GM21526 (cell line): ENCODE measurements at regions not wholly inside any gene's neighbourhood (a gene's known extent, or its start where the extent isn't known, plus 50 kb on each side); places are given as distances from the start of the nearest gene placed in this dataset.

ENCODE experiments used
- ATAC-seq: cut with Tn5 transposase; IDR thresholded peaks from one replicate; pipeline ENCODE4 v1.9.1; 2021; ENCODE audit warnings: moderate library complexity; ENCODE audit not compliant: unreplicated experiment, low FRiP score

GRCh38 chr9:95634536-95634935 is 117.8 kb upstream of the PTCH1 start:
- no peak for ATAC-seq

- no peak for ATAC-seq
Observed at GRCh38 chr9:95634114-95634513, 117.3 kb upstream of the PTCH1 start.

- no peak for ATAC-seq
Observed at GRCh38 chr9:95629585-95629984, 112.8 kb upstream of the PTCH1 start.

- no peak for ATAC-seq
Observed at GRCh38 chr9:95627802-95628201, 111.0 kb upstream of the PTCH1 start.

- no peak for ATAC-seq
Observed at GRCh38 chr9:95626885-95627558, 110.3 kb upstream of the PTCH1 start.

GRCh38 chr9:95626341-95626740 is 109.6 kb upstream of the PTCH1 start:
- no peak for ATAC-seq

GRCh38 chr9:95623640-95624039 is 106.9 kb upstream of the PTCH1 start:
- ATAC-seq: no peak

GRCh38 chr9:95620722-95621121 is 104.0 kb upstream of the PTCH1 start:
- ATAC-seq: no peak

- ATAC-seq: no peak
Observed at GRCh38 chr9:95620314-95620713, 103.5 kb upstream of the PTCH1 start.

GRCh38 chr9:95615246-95615645 is 98.5 kb upstream of the PTCH1 start:
- no peak for ATAC-seq

GRCh38 chr9:95613670-95614069 is 96.9 kb upstream of the PTCH1 start:
- no peak for ATAC-seq

GRCh38 chr9:95611354-95611753 is 94.6 kb upstream of the PTCH1 start:
- ATAC-seq: no peak

- no peak for ATAC-seq
Observed at GRCh38 chr9:95610006-95610785, 93.4 kb upstream of the PTCH1 start.

GRCh38 chr9:95609426-95609825 is 92.7 kb upstream of the PTCH1 start:
- no peak for ATAC-seq

GRCh38 chr9:95608341-95608740 is 91.6 kb upstream of the PTCH1 start:
- no peak for ATAC-seq

- ATAC-seq: no peak
Observed at GRCh38 chr9:95607507-95607906, 90.7 kb upstream of the PTCH1 start.

GRCh38 chr9:95606489-95607350 is 89.9 kb upstream of the PTCH1 start:
- ATAC-seq: no peak

- ATAC-seq: no peak
Observed at GRCh38 chr9:95605816-95606488, 89.2 kb upstream of the PTCH1 start.

GRCh38 chr9:95605101-95605500 is 88.3 kb upstream of the PTCH1 start:
- no peak for ATAC-seq

- ATAC-seq: no peak
Observed at GRCh38 chr9:95598236-95598635, 81.5 kb upstream of the PTCH1 start.
